Panc1 (cell line): ENCODE measurements at regions not wholly inside any gene's neighbourhood (a gene's known extent, or its start where the extent isn't known, plus 50 kb on each side); places are given as distances from the start of the nearest gene placed in this dataset.

Source experiments
- CTCF ChIP-seq: fragments of 450-650 bp; IDR thresholded peaks from 2 replicates; pipeline ENCODE4 v1.5.1; 2017; ENCODE audit warnings: mild to moderate bottlenecking
- POLR2AphosphoS5 ChIP-seq: IDR thresholded peaks from 2 replicates; pipeline ENCODE4 v1.6.1; 2012; ENCODE audit warnings: mild to moderate bottlenecking, low read depth, low read length, moderate library complexity
- REST ChIP-seq, 2 experiments: IDR thresholded peaks; 2 replicates each; pipeline ENCODE4 v1.6.1; 2011 to 2012; ENCODE audit warnings: low read depth in 2 of 2, control low read depth in 1 of 2, low read length in 1 of 2, mild to moderate bottlenecking in 1 of 2, moderate library complexity in 1 of 2; ENCODE audit not compliant: insufficient read depth in 1 of 2

- no peak for TF ChIP-seq REST (IDR thresholded peaks at IDR 0.05; ENCODE audit: insufficient read depth in 1 of 2, low read depth in 2 of 2, low read length in 1 of 2)
- no peak for TF ChIP-seq CTCF
- TF ChIP-seq POLR2AphosphoS5: no peak
Observed at GRCh38 chr15:93780073-93780472, 451.3 kb upstream of the MCTP2 start.
